BE2C (cell line): ENCODE measurements at regions not wholly inside any gene's neighbourhood (a gene's known extent, or its start where the extent isn't known, plus 50 kb on each side); places are given as distances from the start of the nearest gene placed in this dataset.

Experiments
- DNase-seq: peaks from one replicate; pipeline ENCODE4 v3.0.0-alpha.2; 2020
- H3K27me3 ChIP-seq: fragments of 250-450 bp; sonication (Bioruptor Pico); 2 replicates; pipeline ENCODE4 v1.5.1; 2020; ENCODE audit warnings: mild to moderate bottlenecking
- H3K36me3 ChIP-seq: fragments of 250-450 bp; sonication (Bioruptor Pico); 2 replicates; pipeline ENCODE4 v1.5.1; 2020; ENCODE audit warnings: mild to moderate bottlenecking
- H3K4me1 ChIP-seq: fragments of 250-450 bp; sonication (Bioruptor Pico); 2 replicates; pipeline ENCODE4 v1.5.1; 2020
- H3K4me3 ChIP-seq: 2 replicates; pipeline ENCODE4 v1.5.1; 2011; ENCODE audit warnings: low read depth, low read length
- H3K9me3 ChIP-seq: fragments of 250-450 bp; sonication (Bioruptor Pico); 2 replicates; pipeline ENCODE4 v1.5.1; 2020
- CTCF ChIP-seq: IDR thresholded peaks from 2 replicates; pipeline ENCODE4 v1.5.1; 2012; ENCODE audit warnings: mild to moderate bottlenecking, low read depth, low read length

DNA sequence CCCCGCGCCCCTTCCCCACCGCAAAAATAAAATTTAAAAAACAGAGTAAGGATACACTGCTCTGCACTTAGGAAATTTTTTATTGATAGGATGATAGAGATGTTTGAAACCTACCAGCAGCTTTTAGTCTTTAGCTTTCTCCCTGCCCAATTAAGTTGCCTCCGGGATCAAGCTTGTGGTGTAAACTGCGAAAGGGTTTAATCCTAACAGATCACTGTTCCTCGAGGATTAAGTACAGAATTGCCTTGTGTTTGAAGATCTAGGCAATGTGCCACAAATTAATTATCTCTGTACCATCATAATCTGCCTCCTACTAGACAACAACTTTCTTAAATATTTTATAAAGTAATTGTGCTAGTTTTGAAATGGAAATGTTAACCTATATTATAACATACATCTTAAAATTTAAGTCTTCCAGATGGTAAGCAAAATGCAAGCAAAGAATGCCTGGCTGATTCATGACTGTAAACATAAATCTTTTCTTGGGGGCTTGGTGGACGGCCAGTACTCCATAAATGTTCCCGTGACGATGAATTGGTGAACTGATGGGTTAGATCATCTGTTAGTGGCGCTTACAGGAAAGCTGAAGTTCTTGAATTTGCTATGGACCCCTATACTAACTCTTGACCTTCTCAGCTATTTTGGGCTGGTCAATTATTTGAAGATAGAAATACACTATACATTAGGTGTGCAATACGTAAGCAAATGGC lies 58.0 kb upstream of the ARHGAP18 start:
- no peak overlapping the region; the same call in 1 of the 2 replicates for H3K4me3 ChIP-seq
- TF ChIP-seq CTCF, result no peak
- H3K4me1 ChIP-seq, result no peaks in the 10 kb centered on the region
- H3K27me3 ChIP-seq, result peaks cover 23% of the 10 kb centered on the region
- DNase-seq, result no peak
- no peaks in the 10 kb centered on the region for H3K36me3 ChIP-seq
- H3K9me3 ChIP-seq, result no peaks in the 10 kb centered on the region

DNA sequence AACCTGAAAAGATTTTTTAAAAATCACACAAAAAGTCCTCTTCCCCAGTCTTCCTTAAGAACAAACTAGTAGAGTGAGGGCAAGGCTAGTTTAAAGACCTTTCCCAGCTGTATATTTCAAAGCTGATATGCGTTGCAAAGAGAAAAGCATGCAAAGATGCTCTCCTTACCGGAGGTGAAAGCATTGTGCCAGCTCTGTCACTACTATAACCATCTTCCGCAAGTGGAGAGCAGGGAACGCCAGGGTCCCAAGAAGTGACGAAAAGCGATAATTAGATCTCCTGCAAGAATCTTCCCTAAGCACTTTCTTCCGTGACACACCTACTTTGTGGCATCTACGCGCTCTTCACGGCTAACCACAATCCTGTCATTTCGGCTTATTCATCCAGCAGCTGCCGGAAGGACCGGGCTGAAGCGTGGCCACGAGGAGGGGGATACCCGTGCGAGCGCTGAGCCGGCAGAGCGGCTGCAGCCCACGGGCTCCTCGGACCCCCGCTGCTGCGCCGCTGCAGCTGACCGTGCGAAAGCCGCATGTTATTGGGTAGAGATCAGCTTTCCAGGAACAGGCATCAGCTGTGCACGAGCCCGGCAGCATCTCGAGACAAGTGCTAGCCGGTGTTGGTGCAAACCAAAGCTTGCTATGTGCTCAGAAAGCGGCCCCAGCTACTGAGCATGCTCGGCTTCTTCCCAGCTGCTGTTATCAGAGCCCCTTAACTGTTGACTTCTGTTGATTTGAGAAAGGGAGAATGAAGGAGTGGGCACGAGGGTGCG lies 57.2 kb upstream of the ARHGAP18 start:
- TF ChIP-seq CTCF, result no peak
- peak; percentile 41 for DNase-seq
- H3K4me1 ChIP-seq, result no peaks in the 10 kb centered on the region
- H3K36me3 ChIP-seq, result no peaks in the 10 kb centered on the region
- peak overlapping the region; percentile 54 for H3K4me3 ChIP-seq
- H3K27me3 ChIP-seq, result peaks cover 25% of the 10 kb centered on the region
- H3K9me3 ChIP-seq, result no peaks in the 10 kb centered on the region

DNA sequence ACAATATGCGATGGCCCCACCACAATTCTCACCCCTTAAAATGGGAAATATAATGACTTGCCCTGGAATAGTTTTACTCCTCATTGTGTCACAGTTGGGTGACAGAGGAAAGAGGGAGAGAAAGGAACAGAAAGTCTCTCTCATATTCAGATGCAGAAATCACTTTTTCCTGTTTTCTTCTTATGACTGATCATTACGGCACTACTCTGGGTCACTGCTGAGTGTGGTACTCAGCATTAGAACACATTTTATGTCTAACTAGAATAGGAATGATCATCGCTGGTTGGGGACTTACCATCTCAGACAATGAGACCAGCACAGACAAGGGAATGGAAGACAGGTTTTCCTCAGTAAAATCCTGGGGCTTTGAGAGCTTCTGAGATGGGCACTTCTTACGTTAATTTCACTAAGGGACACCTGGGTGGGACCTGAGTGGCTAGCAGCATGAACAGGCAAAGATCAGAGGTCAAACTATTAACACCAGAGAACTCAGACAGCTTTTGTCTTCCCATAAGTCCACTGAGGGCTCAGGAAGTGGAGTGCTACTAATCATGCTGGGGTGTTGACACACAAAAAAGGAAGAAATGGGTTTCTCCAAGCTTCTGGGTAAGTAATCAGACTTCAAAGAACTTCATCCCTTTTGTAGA lies 54.9 kb upstream of the ARHGAP18 start:
- DNase-seq, result no peak
- H3K4me3 ChIP-seq, result no peak overlapping the region
- peaks cover 27% of the 10 kb centered on the region for H3K27me3 ChIP-seq

GRCh38 chr6:129759796-129760605 lies 50.0 kb upstream of the ARHGAP18 start:
- H3K4me3 ChIP-seq, result no peak overlapping the region
- peaks cover 5% of the 10 kb centered on the region; the same call in 1 of the 2 replicates for H3K27me3 ChIP-seq
- H3K36me3 ChIP-seq, result no peaks in the 10 kb centered on the region
- no peaks in the 10 kb centered on the region for H3K9me3 ChIP-seq
- DNase-seq, result no peak
- no peaks in the 10 kb centered on the region for H3K4me1 ChIP-seq
- no peak for TF ChIP-seq CTCF

More for the DNA sequence above, 54.9 kb upstream of the ARHGAP18 start:
- TF ChIP-seq CTCF, result no peak
- Histone ChIP-seq H3K4me1 (no peaks in the 10 kb centered on the region), H3K36me3 (no peaks in the 10 kb centered on the region), H3K9me3 (no peaks in the 10 kb centered on the region)
